ENCODE measurements at regions not wholly inside any gene's neighbourhood (a gene's known extent, or its start where the extent isn't known, plus 50 kb on each side); places are given as distances from the start of the nearest gene placed in this dataset.

DNA sequence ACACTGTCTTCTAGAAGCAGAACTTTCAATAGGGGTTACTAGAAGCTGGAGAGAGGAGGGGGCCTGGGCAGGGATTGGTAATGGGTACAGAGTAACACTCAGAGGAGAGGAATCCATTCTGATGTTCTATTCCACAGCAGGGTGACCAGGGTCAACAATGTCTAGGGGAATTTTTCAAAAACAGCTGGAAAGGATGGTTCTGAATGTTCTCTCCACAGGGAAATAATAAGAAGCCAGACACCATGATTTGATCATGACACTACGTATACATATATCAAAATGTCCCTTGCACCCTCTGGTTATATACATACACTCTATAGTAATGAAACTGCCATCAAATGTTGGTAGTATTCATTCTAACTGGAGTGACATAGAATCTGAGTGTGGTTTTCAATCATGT is 111.2 kb upstream of the TOP3B start:
- DNase-seq (ENCODE audit: low spot score) = no peak

DNA sequence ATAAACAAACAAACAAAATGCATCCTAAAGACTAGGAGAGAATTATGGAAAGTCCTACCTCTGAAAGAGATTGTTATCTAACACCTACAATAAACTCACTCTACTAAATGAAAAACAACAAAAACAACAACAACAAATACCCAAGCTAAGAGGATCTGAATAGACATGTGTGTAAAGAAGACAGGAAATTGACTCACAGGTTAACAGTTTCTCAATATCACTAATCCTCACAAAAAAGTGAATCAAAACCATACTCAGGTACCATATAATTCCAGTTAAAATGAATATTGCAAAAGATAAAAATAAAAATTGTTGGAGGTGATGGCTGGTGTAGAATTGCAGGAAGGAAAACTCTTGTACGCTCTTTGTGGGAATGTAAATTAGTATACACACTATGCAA is 110.4 kb upstream of the TOP3B start:
- no peak for DNase-seq (ENCODE audit: low spot score)

DNA sequence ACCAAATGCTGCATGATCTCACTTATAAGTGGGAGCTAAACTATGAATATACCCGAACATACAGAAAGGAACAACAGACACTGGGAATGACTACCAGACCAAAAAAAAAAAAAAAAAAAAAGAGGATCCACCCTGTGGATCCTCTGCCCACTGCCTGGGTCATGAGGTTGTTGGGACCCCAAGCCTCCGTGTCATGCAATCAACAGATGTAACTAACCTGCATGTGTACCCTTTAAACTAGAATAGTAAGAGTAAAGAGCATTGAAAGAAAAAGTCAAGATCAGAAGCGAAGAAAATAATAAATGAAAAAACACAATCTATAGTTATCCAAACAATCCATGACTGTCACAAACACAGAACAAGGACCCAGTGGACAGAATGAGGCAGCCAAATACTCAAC is 109.5 kb upstream of the TOP3B start:
- DNase-seq (ENCODE audit: low spot score) = no peak

DNA sequence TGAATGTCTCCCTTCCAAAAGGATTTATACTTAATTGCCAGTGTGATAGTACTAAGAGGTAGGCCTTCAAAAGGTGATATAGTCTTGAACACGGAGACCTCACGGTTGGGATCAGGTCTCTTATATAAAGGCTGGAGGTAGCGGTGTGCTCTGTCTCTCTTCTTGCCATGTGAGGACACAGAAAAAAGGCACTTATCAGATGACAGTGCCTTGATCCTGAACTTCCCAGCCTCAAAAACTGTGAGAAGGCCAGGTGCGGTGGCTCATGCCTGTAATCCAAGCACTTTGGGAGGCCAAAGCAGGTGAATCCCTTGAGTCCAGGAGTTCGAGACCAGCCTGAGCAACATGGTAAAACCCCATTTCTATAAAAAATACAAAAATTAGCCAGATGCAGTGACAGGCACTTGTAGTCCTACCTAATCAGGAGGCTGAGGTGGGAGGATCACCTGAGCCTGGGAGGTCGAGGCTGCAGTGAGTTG is 108.9 kb upstream of the TOP3B start:
- DNase-seq (ENCODE audit: low spot score) = no peak

DNA sequence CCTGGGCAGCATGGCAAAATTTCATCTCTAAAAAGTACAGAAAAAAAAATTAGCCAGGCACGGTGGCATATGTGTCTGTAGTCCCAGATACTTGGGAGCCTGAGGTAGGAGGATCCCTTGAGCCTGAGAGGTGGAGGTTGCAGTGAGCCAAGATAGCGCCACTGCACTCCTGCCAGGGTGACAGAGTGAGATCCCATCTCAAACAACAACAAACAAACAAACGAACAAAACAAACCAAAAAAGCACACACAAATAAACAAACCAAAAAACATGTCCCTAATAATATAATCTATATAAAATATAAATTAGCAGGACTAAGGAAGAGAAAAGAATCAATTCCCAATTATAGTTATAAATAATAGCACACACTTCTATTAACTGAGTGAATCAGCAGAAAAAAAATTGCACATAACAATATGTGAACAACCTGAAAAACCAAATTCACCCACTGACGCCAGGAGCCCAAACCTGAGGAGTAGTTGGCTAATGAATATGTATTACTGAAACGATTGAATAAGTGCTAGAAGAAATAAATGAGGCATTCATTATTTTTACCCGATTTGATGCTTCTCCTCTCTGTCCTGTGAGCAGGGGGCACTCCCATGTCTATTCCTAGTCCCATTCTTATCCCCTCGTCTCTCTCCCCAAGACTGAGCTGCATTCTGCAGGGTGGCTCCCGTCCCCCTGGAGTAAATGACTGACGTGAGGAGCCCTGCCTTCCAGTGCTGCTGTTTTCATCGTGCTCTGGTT is 108.2 kb upstream of the TOP3B start:
- DNase-seq (ENCODE audit: low spot score) = no peak

DNA sequence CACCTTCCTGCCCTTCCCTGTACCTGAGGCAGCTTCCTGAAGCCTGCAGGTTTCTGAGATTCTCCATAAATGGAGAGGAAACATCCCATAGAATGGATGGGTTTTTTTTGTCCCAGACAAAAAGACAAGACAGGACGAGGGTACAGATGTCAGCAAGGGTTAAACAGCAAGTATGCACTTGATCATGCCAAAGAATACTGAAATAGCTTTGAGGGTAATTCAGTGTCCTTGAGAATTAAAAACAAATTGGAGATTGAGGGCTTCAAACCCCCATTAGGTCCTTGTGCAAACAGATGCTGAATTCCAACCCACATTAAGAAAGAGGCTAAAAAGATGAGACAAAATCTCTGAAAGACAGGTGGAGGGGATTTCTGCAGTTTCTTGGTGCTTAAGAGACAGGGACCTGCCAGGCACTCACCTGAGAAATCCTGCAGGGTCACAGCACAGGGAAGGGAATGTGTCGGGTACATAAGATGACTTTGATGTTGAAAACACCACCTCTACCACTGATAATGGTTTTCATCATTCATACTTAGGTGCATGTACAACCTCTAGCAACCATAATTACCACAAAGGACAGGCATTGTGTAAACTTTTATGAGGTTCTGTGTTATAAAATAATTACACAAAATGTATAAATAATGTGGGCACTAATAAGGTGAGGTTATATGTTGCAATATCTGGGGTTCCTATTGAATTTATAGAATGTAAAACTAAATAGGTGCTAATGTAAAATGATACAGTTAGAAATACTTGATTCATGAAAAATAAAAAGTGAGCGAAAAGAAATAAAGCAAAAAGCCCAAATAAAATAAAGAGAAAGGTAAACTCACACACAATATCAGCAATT is 107.1 kb upstream of the TOP3B start:
- DNase-seq (ENCODE audit: low spot score) = no peak

DNA sequence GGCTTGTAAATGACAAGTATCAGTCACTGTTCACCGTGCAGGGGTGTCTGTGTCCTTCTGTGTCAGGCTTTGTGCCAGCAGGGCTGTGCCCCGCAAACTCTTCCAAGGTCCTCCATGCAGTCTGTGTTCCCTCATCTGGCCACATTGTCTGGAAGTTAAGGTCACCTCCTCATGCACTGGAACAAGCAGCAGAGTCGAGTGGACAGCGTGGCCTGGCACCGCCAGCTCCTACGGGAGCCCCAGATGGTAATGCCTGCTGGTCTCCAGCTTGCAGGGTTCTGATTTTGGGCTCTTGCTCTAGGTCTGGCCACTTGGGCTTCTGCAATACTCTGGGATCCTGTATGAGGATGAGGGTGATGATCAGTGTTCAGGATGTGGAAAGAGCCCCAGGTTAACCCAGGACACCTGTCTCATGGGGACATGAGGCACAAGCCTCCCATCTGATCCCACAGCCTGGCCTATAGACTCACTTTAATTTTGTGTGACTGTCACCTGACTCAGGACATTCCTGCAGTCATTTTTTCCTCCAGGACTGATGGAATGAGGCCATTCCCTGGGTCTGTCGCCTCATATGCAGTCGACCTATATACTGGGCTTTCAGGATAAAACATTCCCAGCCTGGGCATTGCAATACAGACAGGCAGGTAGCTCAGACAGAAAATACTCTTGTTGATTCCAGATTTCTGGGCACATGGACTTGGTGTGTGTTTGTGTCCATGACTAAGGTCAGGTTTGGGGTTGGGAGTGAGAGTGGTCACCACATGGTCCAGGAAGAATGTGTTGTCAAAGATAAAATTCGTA is 106.3 kb upstream of the TOP3B start:
- no peak for DNase-seq (ENCODE audit: low spot score)

DNA sequence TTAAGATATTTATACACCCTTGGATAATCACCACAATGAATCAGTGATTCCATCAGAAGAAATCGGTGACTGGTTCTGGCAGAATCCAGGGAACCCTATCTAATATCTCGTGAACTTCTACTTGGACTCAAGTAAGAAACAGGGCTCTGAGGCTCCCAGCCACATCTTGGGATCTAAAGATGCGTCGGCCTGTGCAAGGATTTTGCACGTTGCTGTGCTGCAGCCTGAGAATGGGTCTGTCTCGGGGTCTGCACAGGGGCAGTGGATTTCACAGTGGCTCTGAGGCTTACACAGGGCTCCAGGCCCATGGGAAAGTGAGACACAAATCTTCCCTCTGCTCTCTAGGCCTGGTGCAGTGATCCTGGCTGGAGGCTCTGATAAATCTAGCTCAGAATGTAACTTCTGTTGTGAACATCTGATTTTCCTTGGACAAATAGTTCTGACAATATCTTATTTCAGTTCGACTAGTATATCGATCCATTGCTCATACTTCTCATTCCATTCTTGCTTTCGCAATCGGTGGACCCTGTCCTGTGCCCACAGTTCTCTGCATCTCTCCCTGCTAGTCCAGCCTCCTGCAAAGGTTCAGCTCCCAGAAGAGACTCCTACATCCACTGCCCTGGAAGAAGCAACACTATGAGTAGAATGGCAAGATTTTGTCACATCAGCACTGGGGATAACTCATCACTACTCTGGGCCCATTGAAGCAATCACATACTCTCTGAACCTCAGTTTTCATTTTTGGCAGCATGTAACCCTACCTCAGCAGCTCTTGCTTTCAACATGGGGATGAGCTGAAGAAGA is 105.5 kb upstream of the TOP3B start:
- no peak for DNase-seq (ENCODE audit: low spot score)

DNA sequence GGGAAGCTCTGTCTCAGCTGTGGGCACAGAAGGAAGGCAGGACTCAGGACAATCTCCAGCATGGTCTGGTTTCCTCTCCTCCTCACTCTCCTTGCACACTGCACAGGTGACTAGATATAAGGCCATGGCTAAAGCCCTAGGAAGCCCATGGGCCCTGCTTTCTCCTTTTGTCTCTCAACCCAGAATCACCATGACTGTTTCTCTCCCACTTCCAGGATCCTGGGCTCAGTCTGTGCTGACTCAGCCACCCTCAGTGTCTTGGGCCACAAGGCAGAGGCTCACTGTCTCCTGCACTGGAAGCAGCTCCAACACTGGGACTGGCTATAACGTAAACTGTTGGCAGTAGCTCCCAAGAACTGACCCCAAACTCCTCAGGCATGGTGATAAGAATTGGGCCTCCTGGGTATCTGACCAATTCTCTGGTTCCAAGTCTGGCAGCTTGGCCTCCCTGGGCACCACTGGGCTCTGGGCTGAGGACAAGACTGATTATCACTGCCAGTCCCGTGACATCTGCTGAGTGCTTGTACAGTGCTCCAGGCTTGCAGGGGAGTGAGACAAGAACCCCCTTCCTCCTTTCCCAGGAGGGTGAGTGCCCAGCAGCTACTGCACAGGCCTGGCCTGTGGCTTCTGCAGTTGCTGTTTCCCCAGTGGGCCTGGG is 104.0 kb upstream of the TOP3B start:
- DNase-seq (ENCODE audit: low spot score) = no peak

DNA sequence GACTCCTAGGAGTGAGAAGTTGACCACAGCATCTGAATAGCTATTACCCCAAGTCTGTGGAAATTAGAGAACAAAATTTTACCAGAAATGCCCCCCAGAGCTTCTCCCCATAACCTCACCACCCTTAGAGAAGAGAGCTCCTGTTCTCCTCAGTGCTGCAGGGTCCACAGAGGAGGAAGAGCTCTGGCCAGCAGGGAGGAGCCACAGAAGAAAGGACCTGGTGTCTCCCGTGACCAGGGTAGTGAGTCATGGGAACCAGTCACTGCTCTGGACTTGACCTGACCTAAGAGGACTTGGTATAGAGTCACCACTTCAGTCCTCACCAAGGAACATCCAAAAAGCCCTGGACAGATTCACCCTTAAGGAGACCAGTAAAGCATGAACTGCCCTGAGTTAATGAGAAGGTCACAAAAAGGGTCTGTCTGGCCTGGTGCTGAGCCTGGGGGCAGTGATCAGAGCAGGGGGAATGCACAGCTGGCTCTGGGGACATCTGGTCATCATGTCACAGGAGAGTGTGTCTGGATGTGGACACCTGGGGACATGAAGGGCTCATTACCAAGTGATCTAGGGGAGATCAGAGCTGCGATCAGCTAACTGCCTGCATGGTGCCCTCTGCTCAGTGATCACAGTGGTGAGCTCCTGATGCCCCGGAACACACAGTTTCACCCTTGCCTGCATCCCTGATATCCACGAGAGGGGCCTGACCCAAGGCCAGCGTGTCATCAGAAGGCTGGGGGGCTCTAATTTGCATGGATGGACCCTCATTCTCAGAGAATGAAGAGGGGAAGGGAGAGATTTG is 103.3 kb upstream of the TOP3B start:
- DNase-seq (ENCODE audit: low spot score) = no peak

DNA sequence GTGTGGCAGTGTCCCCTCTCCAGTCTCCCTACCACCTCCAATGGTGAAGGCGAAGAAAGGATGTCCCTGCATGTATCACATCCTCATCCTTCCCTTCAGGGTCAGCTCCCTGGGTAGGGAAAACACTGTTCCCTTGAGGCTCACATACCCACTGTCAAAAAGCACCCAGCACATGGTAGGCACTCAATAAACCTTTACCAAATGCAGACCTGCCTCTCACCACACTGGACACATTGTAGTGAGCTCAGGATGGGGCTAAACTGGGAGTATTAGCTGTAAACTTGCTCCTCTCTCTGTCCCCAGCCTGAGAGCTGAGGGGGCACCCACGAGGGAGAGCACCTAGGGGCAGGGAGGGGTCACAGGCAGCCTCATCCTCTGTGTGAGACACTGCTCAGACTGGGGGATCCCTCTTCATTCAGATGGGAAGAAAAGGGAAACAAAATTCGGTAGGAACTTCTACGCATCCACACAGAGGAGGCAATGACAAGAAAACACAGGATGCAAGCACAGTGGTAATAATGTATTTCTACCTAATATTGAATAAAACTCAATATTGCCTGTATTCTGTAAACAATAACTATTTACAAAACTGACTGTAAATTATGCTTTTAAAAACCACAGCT is 101.6 kb upstream of the TOP3B start:
- DNase-seq (ENCODE audit: low spot score) = no peak

DNA sequence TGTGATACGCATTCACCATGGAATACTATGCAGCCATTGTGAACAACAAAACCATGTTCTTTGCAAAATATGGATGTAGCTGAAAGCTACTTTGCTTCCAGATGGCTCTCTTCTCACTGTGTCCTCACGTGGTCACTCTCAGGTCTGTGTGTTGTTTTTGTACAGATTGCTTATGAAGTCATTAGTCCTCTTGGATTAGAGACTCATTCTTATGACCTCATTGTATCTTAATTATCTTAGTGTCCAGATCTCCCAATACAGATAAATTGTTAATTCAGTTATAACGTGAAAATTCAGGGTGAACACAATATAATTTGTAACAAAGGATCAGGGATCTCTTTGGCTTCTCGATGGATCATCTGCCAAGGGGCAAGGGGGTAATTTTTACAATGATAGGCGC is 100.4 kb upstream of the TOP3B start:
- no peak for DNase-seq (ENCODE audit: low spot score)

DNA sequence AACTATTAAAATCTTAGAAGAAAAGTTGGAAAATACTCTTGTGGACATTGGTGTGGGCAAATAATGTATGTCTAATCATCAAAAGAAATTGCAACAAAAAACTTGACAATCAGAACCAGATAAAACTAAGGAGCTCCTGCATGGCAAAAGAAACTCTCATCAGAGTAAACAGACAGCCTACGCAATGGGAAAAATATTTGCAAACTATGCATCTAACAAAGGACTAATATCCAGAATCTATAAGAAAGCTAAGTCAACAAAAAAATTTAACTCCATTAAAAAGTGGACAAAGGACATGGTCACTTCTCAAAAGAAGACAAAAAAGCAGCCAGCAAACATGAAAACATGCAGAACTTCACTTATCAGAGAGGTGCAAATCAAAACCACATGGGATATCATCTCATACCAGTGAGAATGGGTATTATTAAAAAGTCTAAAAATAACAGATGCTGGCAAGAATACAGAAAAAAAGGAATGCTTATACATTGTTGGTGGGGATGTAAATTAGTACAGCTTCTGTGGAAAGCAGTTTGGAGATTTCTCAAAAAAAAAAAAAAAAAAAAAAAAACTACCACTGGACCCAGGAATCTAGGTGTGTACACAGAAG is 99.7 kb upstream of the TOP3B start:
- no peak for DNase-seq (ENCODE audit: low spot score)

DNA sequence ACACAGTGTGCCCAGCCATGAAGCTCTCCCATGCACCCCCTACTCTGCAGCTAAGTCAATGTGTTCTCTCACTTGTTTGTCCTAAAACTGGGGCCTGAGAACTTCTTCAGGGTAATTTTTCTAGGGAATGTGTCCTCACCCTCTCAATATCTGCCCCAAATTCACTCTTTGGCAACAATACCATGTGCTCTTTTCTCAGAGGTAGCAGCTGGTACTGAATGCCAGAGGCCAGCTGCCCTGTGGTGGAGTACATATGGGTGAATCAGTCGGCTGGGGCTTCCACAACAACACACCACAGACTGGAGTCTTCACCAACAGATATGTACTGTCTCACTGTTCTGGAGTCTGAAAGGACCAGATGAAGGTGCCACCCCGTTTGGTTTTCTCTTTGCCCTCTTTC is 97.7 kb upstream of the TOP3B start:
- peak; percentile 2 for DNase-seq (ENCODE audit: low spot score)

DNA sequence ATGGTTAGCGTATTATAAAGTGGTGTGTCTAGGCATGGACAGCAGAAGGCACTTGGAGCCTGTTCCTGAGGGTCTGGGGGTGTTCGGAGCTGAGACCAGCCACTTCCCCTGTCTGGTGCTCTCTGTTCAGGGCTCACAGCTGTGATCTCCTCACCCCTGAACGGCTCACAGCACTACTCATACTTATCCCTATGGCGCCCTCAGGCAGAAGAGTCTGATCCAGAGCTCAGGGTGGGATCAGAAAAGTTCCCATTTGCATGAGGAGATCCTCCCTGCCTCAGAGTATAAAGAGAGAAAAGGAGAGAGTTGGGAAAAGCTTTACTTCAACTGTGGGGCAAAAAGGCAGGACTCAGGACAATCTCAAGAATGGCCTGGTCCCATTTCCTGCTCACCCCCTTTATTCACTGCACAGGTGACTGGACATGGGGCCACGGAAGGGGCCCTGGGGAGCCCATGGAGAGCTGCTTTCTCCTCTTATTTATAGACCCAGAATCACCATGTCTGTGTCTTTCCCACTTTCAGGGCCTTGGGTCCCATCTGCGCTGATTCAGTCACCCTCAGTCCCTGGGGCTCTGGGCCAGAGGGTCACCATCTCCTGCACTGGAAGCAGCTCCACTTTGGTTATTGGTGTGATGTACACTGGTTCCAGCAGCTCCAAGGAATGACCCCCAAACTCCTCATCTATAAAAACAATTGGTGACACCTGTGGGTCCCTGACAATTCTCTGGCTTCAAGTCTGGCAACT is 97.0 kb upstream of the TOP3B start:
- no peak for DNase-seq (ENCODE audit: low spot score)

DNA sequence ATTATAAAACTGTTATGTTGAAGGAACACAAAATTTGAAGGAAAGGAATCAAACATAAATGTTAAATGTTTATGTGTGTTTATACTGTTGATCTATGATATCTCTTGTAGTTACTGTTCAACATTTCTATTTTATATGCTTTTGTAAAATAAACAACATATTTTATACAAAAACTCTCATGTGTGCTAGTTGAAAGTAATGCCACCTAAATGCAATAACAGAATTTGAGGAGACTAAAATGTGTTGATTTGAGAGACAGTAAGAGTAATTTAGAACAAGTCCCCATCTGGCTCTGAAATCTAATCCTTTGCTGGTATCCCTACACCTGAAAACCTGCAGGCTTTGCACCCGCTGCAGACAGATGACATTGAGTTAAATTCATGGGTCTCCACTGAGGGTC is 95.7 kb upstream of the TOP3B start:
- DNase-seq (ENCODE audit: low spot score) = no peak

DNA sequence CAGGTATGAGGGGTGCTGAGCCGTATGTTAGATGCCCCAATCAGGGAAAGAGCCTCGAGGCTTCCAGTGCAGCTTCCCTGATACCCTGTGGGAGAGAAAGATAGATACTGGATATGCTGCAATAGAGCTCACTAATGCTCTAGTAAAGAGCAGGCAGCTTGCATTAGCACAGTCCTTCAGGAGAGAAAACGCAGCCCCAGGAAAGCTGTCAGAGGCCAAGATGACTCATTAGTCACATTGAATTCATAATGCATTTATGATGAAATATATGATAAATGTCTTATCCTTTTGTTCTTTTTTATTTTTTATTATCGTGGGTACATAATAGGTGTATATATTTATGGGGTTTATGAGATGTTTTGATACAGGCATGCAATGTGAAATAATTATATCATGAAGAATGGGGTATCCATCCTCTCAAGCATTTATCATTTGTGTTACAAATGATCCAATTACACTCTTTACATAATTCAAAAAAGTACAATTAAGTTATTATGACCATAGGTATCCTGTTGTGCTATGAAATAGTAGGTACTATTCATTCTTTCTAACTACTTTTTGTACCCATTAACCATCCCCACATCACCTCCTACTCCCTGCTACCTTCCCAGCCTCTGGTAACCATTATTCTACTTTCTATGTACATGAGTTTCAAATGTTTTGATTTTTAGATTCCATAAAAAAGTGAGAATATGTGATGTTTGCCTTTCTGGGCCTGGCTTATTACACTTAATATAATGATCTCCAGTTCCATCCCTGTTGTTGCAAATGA is 94.5 kb upstream of the TOP3B start:
- DNase-seq (ENCODE audit: low spot score) = no peak

DNA sequence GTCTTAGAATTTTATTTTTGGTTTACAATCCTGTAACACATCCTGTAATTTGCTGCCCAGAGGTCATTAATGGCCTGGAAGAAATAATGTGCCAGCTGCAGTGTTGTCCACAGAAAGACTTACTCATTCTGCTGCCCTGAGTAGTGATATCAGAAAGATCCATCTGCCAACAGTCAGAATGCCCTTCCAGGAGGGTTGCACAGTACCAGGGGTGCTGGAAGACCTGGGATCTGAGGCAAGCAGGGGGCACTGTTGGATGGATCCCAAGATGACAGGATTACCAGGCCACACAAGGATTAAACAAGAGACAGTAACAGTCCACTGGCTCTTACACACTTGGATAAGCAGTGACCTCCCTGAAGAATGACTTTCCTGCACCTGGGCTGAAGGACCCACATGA is 93.8 kb upstream of the TOP3B start:
- no peak for DNase-seq (ENCODE audit: low spot score)
